ENCODE measurements at regions not wholly inside any gene's neighbourhood (a gene's known extent, or its start where the extent isn't known, plus 50 kb on each side); places are given as distances from the start of the nearest gene placed in this dataset.

DNA sequence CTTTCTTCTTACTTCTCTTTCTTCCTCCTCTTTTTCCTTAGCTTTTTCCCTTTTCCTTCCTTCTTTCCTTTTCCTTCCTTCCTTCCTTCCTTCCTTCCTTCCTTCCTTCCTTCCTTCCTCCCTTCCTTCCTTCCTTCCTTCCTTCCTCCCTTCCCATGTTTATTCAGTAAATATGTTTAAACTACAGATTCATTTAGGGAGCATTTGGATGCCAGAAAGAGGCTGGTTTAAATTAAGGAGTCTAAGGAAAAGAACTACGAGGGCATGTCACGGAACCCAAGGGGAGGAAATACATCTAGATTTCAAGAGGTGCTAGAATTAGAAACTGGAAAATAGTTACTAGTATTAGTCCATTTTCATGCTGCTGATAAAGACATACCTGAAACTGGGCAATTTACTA is 320.0 kb upstream of the ARRDC3 start:
- H3K9me3 Mint-ChIP-seq: peaks cover 0 to 16% (median 7%) of the 10 kb centered on the region in 7 donors
- no peak overlapping the region for H3K4me3 Mint-ChIP-seq
- no peaks in the 10 kb centered on the region for H3K4me1 Mint-ChIP-seq
- no peaks in the 10 kb centered on the region for H3K27me3 Mint-ChIP-seq
- ATAC-seq (ENCODE audit: low read depth in 2 of 2) (no peak), DNase-seq (no peak)
- no peaks in the 10 kb centered on the region for H3K36me3 Mint-ChIP-seq
- H3K27ac Mint-ChIP-seq: no peak overlapping the region

DNA sequence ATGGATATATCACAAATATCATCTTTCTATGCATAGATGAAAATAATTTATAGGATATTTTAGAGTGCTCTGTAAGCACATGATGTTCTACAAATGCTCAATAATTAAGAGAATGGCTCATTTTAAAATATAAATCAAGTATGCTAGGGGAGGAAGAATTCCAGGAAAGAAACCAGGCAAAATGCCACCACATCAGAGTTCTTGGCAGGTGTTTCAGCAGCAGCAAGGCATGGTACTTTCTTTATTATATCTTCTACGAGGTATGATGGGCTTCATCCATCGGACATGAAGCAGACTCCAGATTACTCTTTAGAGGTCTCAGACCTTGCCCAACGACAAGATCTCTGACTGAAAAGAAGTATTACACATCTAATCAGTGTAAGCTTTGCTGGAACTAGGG is 316.3 kb upstream of the ARRDC3 start:
- no peaks in the 10 kb centered on the region for H3K36me3 Mint-ChIP-seq
- no peaks in the 10 kb centered on the region for H3K4me1 Mint-ChIP-seq
- ATAC-seq (ENCODE audit: low read depth in 2 of 2) (no peak), DNase-seq (no peak)
- H3K9me3 Mint-ChIP-seq: peaks cover 7 to 31% (median 11%) of the 10 kb centered on the region in 7 donors
- H3K4me3 Mint-ChIP-seq: no peak overlapping the region
- no peak overlapping the region for H3K27ac Mint-ChIP-seq
- H3K27me3 Mint-ChIP-seq: no peaks in the 10 kb centered on the region

- no peaks in the 10 kb centered on the region for H3K27me3 Mint-ChIP-seq
- no peak for ATAC-seq (ENCODE audit: low read depth in 2 of 2)
Observed at GRCh38 chr5:91691592-91691991, 308.5 kb upstream of the ARRDC3 start.

DNA sequence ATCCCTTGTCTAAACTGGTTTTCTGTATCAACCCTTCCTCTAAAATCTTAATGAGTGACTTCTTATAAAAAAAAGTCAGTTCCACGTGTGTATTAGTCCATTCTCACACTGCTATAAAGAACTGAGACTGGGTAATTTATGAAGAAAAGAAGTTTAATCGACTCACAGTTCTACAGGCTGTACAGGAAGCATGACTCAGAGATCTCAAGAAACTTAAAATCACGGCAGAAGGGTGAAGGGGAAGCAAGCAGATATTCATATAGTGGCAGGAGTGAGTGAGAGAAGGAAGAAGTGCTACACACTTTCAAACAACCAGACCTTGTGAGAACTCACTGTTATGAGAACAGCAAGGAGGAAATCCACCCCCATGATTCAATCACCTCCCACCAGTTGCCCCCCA is 307.8 kb upstream of the ARRDC3 start:
- no peak overlapping the region for H3K4me3 Mint-ChIP-seq
- no peak for DNase-seq
- peak overlapping the region in 1 of 6 donors; percentile 3 for H3K27ac Mint-ChIP-seq
- no peaks in the 10 kb centered on the region for H3K27me3 Mint-ChIP-seq
- no peaks in the 10 kb centered on the region for H3K4me1 Mint-ChIP-seq
- H3K36me3 Mint-ChIP-seq: peaks cover 0 to 6% of the 10 kb centered on the region in 2 donors
- peaks cover 2 to 25% (median 5%) of the 10 kb centered on the region in 7 donors for H3K9me3 Mint-ChIP-seq
- no peak for ATAC-seq (ENCODE audit: low read depth in 2 of 2)

More at GRCh38 chr5:91691592-91691991, 308.5 kb upstream of the ARRDC3 start:
- Mint-ChIP-seq H3K9me3 (peaks cover 2 to 31% (median 8%) of the 10 kb centered on the region in 7 donors), H3K4me3 (no peak overlapping the region), H3K27ac (no peak overlapping the region), H3K4me1 (no peaks in the 10 kb centered on the region), H3K36me3 (peaks cover 0 to 6% of the 10 kb centered on the region in 2 donors)
- DNase-seq: no peak

GRCh38 chr5:91687430-91687829 is 304.3 kb upstream of the ARRDC3 start:
- H3K4me1 Mint-ChIP-seq: no peaks in the 10 kb centered on the region
- ATAC-seq (ENCODE audit: low read depth in 2 of 2) (no peak), DNase-seq (no peak)
- H3K4me3 Mint-ChIP-seq: no peak overlapping the region
- H3K36me3 Mint-ChIP-seq: peaks cover 0 to under 1% of the 10 kb centered on the region in 2 donors
- peaks cover 0 to 5% (median 1%) of the 10 kb centered on the region in 7 donors for H3K9me3 Mint-ChIP-seq
- no peak overlapping the region for H3K27ac Mint-ChIP-seq
- no peaks in the 10 kb centered on the region for H3K27me3 Mint-ChIP-seq

DNA sequence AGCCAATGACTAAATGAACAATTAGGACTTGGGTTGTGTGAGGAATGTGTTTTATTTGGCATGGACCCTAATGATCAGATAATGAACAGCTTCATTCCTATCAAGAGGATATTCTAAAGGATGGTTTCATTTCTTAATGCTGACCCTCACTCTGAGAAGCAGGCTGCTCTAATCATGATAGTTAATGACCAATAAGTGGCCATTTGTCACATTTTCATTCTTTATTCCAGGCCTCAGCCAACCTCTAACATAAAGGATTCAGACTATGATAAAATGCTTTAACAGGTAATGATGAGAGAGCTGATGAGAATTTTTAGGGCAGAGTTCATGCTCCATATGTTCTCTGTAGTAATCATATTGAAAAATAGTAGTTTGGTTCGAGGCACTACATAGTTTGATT is 301.5 kb upstream of the ARRDC3 start:
- peaks cover 0 to 5% (median 0%) of the 10 kb centered on the region in 7 donors for H3K9me3 Mint-ChIP-seq
- no peaks in the 10 kb centered on the region for H3K27me3 Mint-ChIP-seq
- H3K27ac Mint-ChIP-seq: no peak overlapping the region
- H3K4me3 Mint-ChIP-seq: no peak overlapping the region
- DNase-seq: no peak
- H3K36me3 Mint-ChIP-seq: no peaks in the 10 kb centered on the region
- no peaks in the 10 kb centered on the region for H3K4me1 Mint-ChIP-seq
- ATAC-seq (ENCODE audit: low read depth in 2 of 2): no peak

DNA sequence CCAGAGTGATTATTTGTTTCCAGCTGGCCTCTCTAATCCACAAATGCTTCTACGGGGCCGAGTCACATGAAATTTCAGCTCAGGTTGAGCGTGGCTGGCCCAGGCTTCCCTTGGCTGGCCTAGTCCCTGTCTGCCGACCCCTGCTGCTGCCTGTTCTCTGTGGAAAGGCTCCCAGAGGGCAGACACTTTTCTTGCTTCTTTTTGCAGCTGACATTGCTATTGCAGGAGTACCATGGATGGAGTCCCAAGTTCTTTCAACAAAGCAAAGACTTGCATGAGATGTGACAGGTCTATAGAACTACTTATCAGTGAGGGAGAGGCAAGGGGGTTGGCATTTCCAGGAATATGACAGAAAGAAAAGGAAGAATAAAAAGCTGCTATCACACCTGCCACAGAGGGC is 287.4 kb upstream of the ARRDC3 start:
- no peak for ATAC-seq (ENCODE audit: low read depth in 2 of 2)
- H3K4me1 Mint-ChIP-seq: no peaks in the 10 kb centered on the region

GRCh38 chr5:91670122-91670521 is 287.0 kb upstream of the ARRDC3 start:
- no peak overlapping the region for H3K27ac Mint-ChIP-seq
- H3K9me3 Mint-ChIP-seq: peaks cover 0 to 4% (median 0%) of the 10 kb centered on the region in 7 donors
- H3K36me3 Mint-ChIP-seq: no peaks in the 10 kb centered on the region
- no peak for DNase-seq
- no peaks in the 10 kb centered on the region for H3K4me1 Mint-ChIP-seq
- H3K4me3 Mint-ChIP-seq: no peak overlapping the region
- no peaks in the 10 kb centered on the region for H3K27me3 Mint-ChIP-seq
- ATAC-seq (ENCODE audit: low read depth in 2 of 2): no peak

More for the DNA sequence above, 287.4 kb upstream of the ARRDC3 start:
- Mint-ChIP-seq H3K9me3 (peaks cover 0 to 2% (median 0%) of the 10 kb centered on the region in 7 donors), H3K4me3 (no peak overlapping the region), H3K27me3 (no peaks in the 10 kb centered on the region), H3K27ac (no peak overlapping the region), H3K36me3 (no peaks in the 10 kb centered on the region)
- no peak for DNase-seq

DNA sequence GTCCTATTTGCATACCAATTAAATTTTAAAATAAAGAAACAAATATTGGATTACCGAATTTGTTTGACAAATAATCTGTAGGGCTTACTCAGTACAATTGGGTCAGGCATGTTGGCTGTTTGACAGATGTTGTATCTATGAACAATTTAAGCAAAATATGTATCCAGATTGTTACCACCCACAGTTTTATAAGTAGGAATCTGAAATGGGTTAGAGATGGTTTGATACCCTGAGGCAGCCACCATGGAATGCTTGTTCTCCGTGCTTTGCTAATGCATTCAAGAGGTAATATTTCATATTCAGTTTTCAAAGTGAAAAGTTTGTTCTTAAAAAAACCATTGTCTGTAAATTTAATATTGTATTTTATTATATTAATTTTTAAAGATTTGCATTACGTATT is 285.1 kb upstream of the ARRDC3 start:
- Mint-ChIP-seq H3K4me3 (no peak overlapping the region), H3K9me3 (peaks cover 0 to 5% (median 1%) of the 10 kb centered on the region in 7 donors), H3K36me3 (no peaks in the 10 kb centered on the region), H3K4me1 (no peaks in the 10 kb centered on the region), H3K27ac (no peak overlapping the region), H3K27me3 (no peaks in the 10 kb centered on the region)
- ATAC-seq (ENCODE audit: low read depth in 2 of 2) (no peak), DNase-seq (no peak)

DNA sequence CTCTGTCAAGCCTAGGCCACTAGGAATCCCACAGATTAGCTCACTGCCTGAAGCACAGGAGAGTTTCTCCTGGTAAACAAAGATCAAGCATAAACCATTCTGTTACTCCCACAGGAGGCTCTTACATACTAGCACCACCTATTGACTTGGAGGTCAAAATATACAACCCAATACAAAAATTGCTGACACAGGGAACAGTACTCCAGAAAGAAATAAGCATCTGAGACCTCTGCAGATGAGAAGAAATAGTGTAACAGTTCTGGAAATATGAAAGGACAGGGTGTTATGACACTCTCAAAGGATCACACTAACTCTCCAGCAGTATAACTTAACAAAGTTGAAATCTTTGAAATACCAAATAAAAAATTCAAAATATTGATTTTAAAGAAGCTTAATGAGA is 269.6 kb upstream of the ARRDC3 start:
- DNase-seq: no peak
- Mint-ChIP-seq H3K9me3 (peaks cover 12 to 53% (median 19%) of the 10 kb centered on the region in 7 donors), H3K27me3 (peaks cover 0 to 8% (median 0%) of the 10 kb centered on the region in 3 donors), H3K4me1 (no peaks in the 10 kb centered on the region), H3K4me3 (no peak overlapping the region), H3K36me3 (no peaks in the 10 kb centered on the region), H3K27ac (no peak overlapping the region)
- ATAC-seq (ENCODE audit: low read depth in 2 of 2): no peak

- Mint-ChIP-seq H3K36me3 (no peaks in the 10 kb centered on the region), H3K9me3 (peaks cover 8 to 43% (median 12%) of the 10 kb centered on the region in 7 donors), H3K4me3 (no peak overlapping the region), H3K4me1 (no peaks in the 10 kb centered on the region), H3K27ac (peak overlapping the region in 1 of 6 donors; percentile 16), H3K27me3 (peaks cover 0 to 8% (median 0%) of the 10 kb centered on the region in 3 donors)
- DNase-seq: no peak
- ATAC-seq (ENCODE audit: low read depth in 2 of 2): no peak
Observed at GRCh38 chr5:91651704-91652103, 268.6 kb upstream of the ARRDC3 start.

DNA sequence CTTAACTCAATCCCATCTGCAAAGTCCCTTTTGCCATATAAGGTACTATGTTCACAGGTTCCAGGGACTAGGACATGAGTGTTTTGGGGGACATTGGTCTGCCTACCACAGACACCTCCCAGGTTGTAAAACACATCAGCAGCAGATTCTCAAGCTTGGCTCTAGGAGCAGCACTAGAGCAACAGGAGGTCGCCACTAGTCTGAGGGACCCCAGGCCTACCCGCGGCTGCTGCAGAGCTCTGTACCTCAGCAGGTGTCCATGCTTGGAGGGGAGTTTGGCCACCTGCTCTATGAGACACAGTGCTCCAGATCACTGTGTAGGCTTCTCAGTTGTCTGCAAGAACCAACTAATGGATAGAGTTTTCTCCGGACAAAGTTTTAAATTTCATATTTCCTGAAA is 262.2 kb upstream of the ARRDC3 start:
- Mint-ChIP-seq H3K27ac (no peak overlapping the region), H3K27me3 (peaks cover 0 to 7% (median 0%) of the 10 kb centered on the region in 3 donors), H3K9me3 (peaks cover 0 to 2% (median 0%) of the 10 kb centered on the region in 7 donors), H3K4me1 (no peaks in the 10 kb centered on the region), H3K4me3 (no peak overlapping the region), H3K36me3 (no peaks in the 10 kb centered on the region)
- DNase-seq (no peak), ATAC-seq (ENCODE audit: low read depth in 2 of 2) (no peak)

DNA sequence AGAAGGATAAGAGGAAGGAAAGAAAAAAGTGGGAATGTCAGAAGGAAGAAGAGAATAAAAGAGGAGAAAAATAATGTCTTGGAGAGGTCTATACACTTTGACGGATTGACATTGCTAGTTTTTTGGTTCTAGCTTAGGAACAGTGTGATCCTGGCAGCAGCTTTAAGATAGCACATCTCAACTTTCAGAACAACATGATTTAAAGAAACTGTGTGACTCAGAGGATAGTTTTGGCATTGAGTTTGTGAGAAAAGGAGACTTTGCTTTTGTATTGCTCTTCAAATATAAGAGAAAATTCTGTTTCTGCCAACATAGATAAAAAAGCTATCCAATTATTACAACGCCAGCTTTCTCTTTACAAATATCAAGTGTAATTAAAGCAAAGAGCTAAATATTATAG is 260.7 kb upstream of the ARRDC3 start:
- H3K27ac Mint-ChIP-seq: no peak overlapping the region

DNA sequence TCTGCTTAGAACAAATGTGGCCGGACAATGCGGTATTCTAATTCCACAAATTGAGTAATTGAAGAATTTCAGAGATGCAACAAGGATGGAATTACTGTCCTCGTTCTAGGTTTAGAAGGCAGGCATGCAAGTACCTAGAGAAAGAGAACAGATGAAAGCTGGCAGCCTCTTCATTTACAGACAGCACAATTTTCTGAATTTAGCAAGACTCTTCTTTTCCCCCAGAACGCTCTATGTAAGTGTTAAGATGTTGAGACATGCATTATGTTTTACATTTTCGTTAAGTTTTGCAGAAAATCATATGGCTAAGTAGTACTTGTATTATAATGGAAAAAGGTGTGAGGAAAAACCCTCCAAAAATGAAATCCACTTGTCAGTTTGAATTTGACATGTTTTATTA is 259.5 kb upstream of the ARRDC3 start:
- DNase-seq (no peak), ATAC-seq (ENCODE audit: low read depth in 2 of 2) (no peak)
- Mint-ChIP-seq H3K36me3 (no peaks in the 10 kb centered on the region), H3K27ac (no peak overlapping the region), H3K4me3 (no peak overlapping the region), H3K4me1 (no peaks in the 10 kb centered on the region), H3K9me3 (no peaks in the 10 kb centered on the region), H3K27me3 (no peaks in the 10 kb centered on the region)

More for the DNA sequence above, 260.7 kb upstream of the ARRDC3 start:
- DNase-seq (no peak), ATAC-seq (ENCODE audit: low read depth in 2 of 2) (no peak)
- Mint-ChIP-seq H3K36me3 (no peaks in the 10 kb centered on the region), H3K27me3 (no peaks in the 10 kb centered on the region), H3K9me3 (no peaks in the 10 kb centered on the region), H3K4me1 (no peaks in the 10 kb centered on the region), H3K4me3 (no peak overlapping the region)

DNA sequence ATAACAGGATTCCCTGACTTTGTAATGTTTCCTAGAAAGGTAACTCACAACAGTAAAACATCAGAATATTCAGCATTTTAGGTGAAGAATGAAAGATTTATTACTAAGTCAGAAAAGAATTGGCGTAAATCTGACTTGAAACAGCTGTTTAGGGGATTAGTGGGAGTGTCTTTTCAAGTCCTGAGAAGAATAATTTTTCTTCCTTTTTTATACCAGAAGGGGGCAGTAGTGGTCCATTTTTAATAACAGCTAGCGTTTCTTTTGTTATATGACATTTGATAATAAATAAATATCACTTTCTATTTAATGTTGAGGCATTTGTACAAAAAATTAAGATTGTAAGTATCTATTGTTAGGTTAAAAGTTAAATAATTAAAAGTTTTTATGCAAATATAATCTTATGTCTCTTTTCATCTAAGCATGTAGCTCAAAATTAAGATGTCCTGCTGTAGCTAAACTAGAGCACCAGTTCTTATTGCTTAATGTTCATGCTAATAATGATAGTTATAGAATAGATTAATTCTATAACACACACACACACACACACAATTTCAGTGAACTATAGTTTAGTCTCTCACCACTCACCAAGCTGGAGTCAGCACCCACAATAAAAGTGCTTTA is 258.7 kb upstream of the ARRDC3 start:
- Mint-ChIP-seq H3K9me3 (no peaks in the 10 kb centered on the region), H3K27me3 (no peaks in the 10 kb centered on the region), H3K36me3 (no peaks in the 10 kb centered on the region), H3K4me1 (no peaks in the 10 kb centered on the region), H3K27ac (no peak overlapping the region), H3K4me3 (no peak overlapping the region)
- ATAC-seq (ENCODE audit: low read depth in 2 of 2): no peak
- DNase-seq: no peak
